ENCODE measurements at regions not wholly inside any gene's neighbourhood (a gene's known extent, or its start where the extent isn't known, plus 50 kb on each side); places are given as distances from the start of the nearest gene placed in this dataset.
"Not testable (repeated sequence)": the region's sequence is repeated elsewhere in the genome, so short reads cannot be mapped to it uniquely, and the experiment has no call there.

DNA sequence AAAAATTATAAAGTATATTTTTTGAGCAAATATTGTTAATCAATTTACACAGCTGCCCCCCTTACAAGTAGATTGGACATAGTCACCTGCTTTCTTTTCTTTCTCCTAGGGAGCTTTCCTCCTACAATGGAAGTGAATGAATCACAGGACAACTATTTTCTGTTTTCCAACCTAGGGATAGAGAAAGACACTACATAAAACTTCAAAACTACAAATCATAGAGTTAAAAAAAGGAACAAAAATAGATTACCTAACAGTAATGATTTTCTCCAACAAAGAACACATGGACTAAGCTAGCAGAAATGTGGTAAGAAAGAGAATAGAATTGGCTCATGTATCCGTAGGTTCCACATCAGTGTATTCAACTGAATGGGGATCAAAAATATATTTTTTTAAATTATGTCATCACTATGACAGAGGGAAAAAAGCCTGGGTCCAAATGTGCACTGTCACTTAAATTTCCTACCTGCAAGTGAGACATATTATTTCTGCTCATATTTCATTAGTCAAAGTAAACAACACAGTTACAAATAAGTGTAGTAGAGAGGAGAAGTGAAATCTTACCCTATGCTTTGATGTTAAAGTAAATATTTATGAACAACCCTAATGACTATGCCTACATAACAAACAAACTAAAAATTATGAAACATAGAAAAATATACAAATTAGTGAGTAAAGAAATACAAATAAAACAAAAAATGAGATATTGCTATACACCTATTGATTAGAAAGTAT is 756.7 kb downstream of the SOCS6 start:
- no peak for DNase-seq

DNA sequence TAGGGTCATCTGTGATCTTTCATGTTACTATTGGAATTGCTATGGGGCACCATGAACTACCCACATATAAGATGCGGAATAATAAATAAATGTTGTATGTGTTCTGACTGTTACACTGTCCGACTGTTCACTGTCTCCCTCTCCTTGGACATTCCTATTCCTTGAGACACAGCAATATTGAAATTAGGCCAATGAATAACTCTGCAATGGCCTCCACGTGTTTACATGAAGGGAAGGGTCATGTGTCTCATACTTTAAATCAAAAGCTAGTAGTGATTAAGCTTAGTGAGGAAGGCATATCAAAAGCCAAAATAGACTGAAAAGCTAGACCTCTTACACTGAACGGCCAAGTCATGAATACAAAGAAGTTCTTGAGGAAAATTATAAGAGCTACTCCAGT is 751.3 kb downstream of the SOCS6 start:
- DNase-seq, result no peak

DNA sequence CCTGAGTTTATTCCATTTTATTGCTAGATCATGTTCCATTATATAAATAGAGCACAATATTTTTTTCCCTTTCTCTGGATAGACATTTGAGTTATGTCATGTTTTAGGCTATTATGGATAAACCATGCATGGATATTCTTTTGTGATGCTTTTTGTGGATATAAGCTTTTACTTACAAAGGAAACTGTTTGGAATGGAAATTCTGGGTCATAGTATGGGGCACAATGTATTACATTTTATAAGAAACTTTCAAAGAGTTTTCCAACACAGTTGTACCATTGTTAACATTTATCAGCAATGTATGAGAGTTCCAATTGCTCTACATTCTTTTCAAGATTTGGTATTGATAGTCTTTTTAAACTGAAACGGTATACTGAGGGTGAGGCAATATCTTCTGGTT is 749.4 kb downstream of the SOCS6 start:
- no peak for DNase-seq

DNA sequence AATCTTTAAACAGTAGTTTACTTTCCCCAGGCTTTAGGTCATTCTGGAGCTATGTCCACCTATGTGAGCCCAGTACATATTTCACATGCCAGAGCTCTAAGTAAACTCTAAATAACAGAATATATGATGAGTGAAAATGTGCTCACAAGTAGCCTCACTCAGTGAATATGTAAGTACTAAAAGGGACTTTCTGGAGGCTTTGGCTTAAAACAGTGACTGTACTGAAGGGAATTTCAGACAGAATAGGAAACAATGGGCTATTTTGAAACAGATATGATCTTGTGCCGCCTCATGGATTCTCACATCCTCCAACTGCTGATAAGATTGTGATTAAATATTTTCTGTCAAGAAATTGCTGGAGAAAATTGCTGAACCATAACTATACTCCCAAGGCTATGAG is 747.9 kb downstream of the SOCS6 start:
- no peak for DNase-seq

DNA sequence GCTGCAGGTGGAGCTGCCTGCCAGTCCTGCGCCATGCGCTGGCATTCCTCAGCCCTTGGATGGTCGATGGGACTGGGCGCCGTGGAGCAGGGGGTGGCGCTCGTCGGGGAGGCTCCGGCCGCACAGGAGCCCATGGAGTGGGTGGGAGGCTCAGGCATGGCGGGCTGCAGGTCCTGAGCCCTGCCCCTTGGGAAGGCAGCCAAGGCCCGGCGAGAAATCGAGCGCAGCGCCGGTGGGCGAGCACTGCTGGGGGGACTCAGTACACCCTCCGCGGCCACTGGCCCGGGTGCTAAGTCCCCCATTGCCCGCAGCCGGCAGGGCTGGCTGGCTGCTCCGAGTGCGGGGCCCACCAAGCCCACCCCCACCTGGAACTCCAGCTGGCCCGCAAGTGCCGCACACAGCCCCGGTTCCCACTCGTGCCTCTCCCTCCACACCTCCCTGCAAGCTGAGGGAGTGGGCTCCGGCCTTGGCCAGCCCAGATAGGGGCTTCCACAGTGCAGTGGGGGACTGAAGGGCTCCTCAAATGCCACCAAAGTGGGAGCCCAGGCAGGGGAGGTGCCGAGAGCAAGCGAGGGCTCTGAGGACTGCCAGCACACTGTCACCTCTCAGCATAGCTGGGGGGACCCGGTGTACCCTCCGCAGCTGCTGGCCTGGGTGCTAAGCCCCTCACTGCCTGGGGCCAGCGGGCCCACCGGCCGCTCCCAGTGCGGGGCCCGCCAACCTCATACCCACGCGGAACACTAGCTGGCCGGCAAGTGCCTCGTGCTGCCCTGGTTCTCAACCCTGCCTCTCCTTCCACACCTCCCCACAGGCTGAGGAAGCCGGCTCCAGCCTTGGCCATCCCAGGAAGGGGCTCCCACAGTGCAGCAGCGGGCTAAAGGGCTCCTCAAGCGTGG is 742.7 kb downstream of the SOCS6 start:
- DNase-seq, result not testable (repeated sequence)

DNA sequence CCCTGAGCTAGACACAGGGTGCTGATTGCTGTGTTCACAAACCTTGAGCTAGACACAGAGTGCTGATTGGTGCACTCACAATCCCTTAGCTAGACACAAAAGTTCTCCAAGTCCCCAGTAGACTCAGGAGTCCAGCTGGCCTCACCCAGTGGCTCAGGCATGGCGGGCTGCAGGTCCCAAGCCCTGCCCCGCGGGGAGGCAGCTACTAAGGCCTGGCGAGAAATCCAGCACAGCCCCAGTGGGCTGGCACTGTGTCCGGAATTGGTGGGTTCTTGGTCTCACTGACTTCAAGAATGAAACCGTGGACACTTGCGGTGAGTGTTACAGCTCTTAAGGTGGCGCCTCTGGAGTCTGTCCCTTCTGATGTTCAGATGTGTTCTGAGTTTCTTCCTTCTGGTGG is 741.2 kb downstream of the SOCS6 start:
- DNase-seq, result not testable (repeated sequence)

DNA sequence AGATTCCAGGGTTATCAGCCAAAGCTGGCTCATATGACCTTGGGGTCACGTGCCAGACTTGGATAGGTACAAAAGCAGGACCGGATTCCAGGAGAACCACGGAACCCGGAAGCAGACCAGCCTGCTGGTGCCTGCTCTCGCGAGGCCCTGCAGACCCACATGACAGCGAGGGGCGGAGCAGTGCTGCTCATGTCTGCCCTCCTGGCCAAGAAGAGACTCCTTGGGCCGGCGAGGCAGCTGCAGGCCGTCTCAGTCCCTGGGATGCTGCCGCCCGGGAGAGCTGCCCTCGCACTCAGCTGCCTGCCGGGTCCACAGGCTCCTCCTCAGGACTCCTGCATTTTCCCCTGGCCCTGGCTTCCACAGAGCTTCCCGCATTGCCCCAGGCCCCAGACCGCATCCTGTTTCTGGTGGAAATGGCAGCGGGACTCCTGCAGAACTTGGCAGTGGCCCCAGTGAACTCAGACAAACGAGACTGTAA is 739.5 kb downstream of the SOCS6 start:
- DNase-seq, result no peak

DNA sequence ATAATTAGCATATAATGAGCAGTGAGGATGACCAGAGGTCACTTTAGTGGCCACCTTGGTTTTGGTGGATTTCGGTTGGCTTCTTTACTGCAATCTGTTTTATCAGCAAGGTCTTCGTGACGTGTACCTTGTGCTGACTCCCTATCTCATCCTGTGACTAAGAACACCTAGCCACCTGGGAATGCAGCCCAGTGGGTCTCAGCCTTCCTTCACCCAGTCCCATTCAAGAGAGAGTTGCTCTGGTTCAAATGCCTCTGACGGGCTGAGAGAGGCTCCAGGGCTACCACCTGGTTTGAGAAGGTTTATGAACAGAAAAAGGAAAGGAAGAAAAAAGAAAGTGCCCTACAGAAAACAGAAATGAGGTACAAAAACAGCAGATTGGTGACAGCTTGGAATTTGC is 738.7 kb downstream of the SOCS6 start:
- DNase-seq, result no peak

DNA sequence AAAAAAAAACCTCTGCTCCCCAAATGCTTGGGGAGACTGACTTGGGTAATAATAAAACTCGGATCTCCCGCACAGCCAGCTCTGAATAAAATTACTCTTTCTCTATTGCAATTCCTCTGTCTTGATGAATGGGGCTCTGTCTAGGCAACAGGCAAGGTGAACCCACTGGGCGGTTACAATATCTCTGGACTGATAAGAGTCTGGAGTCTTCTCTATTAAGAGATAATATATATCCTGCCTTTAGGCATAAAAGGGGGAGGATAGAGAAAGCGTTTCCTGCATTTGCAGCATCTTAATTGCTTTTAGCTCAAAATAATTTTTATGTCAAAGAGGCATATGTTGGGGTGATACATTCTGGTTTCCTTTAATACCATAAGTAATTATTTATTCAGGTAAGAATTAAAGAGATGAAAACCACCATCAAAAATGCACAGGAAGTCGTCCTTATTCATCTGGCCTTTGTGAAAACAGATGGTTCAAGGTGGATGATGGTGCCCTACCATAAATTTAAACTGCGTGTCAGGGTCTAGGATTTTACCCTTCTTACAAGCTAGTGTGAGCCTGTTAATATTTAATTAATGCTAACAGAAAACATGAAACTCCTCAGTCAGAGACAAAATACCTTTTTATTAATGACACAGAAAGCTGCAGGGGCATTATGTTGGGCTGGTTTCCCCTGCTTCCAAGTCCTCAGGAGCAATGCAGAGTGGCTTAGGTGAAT is 736.8 kb downstream of the SOCS6 start:
- DNase-seq, result no peak

DNA sequence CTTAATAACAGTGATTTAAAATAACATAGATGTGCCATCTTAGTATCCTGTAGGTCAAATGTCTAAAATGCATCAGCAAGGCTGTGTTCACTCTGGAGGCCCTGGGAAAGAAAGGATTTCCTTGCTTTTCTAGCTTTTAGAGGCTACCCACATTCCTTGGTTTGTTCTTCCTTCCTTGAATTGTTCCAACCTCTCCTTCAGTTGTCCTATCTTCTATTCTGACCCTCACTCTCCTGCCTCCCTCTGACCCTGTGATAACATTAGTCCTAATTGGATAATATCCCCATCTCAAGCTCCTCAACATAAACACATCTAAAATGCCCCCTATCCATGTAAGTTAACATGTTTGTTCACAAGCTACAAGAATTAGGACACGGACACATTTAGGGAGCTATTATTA is 733.5 kb downstream of the SOCS6 start:
- no peak for DNase-seq

DNA sequence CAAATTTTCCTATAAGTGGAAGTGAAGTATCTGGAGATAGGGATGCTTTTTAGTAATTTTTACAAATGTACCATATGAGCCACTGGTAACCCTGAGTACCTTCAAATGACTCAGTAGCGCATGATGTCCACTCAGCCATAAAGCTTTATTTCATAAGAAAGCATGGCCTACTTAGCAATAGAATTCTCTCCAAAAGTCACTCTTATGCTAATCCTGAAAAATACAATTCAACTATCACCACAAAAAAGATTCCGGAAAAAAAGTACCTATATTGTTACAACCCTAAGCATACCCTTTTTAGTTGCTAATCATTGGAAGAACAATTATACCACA is 732.2 kb downstream of the SOCS6 start:
- no peak for DNase-seq

DNA sequence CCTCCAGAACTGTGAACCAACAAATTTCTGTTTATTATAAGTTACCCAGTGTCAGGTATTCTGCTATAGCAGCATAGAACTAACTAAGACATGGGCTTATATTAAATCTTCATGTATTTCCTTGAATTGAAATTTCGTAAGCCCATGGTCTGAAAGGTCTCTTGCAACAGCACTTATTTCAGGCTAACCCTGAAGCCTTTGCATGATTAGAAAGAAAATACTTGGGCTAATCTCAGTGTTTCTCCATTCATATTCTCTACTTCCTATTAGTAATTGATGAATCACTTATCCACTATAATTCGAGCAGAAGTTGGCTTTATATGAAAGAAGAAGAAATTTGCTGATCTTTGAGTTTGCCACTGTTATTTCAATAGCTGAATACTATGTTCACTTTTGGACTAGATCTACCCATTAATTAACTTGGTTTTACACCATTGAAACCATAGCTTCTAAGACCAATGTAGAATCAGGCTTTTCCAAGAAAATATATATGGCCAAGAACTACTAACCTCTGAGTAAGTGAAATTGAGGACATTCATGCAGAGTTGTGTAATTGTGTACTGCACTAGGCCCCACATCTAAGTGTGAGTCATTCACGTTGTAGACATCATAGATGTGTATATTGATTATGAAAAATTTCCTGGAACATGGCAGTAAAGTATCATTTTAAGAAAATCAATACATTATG is 731.6 kb downstream of the SOCS6 start:
- no peak for DNase-seq

DNA sequence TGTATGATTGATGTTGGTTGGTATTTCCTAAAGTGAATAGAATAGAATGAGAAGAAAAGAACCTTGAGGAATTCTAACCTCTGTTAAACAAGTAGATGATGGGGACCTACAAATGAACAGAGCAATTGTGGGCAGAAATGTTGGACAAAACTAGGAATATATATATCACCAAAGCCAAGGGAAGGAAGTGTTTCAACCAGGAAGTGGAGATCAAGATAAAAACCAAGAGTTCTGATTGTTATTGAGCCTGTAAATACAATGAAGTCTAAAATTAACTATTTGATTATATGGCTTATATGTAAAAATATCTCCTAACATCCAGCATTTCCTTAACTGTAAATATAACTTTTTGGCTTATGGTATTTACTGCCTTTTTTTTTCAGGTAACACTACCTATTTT is 730.0 kb downstream of the SOCS6 start:
- DNase-seq, result no peak

DNA sequence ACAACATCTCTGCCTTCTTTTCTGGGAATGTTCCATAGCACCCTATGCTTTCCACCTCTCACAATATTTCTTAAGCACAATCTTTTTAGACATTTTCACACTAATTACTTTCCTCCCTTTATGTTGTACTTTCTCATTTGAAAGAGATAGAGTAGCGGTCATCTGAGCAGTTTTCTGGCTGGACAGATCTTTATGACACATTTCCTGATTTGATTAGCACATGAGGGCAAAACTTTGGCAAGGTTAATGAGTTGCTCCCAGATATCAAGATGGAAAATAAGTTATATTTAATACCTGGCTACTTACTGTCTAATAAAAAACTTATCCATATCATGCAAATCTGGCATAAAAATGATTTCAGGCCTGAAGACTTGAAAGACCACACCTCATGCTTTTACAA is 723.9 kb downstream of the SOCS6 start:
- no peak for DNase-seq

DNA sequence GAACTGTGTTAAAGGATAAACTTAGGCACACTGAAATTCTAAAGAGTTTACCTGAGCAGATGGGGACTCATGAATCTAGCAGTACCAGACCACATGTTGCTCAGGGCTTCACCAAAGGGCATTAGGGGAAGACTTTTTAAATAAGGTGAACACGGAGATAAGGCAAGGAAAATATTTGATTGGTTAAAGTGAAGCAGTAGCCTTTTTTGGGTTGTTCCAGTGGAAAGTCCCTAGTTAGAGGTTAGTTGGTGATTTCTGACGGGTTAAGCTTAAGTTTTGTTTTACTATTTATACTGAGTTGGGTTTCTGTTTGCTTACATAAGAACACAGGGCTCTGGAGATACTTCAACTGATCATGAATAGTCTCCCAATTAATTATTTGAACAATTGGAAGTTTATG is 722.5 kb downstream of the SOCS6 start:
- DNase-seq, result no peak

DNA sequence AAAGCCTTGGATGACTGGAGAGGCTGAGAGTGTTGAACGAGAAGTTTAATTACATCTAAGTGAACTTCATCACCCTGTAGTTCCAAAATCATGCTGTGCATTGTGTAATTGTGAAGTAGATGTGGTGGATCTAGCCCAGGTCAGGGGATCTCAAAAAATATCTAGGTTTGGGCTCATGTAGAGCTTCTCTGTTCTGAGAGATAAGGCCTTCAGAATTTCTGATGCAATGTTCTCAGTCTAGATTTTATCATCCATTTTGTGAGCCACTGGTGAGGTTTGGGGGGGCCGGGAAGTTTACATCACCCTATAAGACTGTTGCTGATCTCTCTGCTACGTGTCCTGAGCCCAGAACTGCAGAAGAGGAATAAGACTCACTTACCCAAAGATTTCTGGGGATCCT is 719.4 kb downstream of the SOCS6 start:
- DNase-seq, result no peak

DNA sequence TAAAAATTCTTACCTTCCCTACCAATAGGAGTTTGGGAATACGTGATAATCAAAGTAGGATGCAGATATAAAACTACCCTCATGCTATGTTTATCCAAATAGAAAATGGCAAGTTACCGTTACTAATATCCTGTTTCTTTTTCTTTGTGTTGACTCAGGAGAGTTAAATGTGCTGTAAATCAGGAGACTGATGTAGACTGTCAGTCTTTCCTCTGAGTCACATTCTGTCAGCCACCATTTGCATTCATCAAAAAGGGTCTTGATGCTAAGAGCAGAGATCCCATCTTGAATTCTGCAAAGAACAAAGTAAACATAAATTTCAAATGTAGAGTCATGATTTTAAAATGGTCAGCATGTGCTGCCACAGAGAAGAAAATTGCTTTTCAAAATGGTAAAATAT is 712.8 kb downstream of the SOCS6 start:
- DNase-seq, result no peak

DNA sequence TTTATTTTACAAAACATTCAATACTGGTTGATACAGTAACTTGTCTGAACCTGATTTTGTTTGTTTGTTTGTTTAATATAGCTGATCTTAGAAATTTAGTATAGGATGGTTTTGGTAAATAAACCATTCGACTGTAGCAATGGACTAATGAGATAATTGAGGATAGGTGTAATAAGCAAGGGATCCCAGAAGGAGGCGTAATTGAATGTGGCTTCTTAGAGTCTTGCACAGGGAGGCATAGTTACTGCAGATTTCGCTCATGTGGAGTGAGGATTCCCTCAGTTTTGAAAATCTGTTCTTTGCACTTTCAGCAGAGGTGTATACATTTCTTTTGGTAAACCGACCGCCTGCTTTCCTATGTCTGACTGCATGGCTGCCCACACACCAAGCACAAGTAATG is 709.6 kb downstream of the SOCS6 start:
- DNase-seq, result no peak

DNA sequence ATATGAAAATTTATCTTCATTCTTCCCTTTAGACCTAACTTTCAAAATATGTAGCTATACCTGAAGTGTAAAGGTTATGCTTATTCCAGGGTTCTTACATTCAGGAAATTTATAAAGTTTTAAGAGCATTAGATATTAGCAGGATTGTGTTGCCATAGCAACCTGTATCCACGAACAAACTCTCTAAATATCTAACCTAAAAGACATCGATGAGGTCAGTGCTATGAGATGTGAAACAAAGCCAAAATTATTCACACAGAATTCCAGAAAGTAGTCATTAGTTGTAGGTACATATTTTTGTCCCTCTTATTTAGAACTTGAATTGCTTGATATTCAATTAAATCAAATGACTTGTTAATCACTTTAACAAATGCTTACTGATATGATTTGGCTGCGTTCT is 705.3 kb downstream of the SOCS6 start:
- no peak for DNase-seq

DNA sequence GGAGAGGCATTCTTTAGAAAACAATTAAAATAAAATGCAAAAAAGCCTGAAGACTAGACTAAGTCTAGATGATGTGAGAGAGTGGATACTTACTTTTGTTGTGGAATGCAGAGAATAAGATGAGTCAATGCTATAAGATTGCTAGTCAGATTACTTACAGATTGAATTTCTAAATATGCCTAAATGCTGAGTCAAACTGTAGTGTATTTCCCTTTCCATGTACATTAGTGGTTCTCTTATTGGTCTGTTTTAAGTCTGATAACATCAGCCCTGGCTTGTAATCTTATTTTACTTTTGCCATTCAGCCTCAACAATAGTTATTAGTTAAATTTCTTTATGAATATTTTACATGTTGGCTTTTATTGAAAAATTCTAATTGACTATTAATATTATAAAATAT is 702.7 kb downstream of the SOCS6 start:
- no peak for DNase-seq

DNA sequence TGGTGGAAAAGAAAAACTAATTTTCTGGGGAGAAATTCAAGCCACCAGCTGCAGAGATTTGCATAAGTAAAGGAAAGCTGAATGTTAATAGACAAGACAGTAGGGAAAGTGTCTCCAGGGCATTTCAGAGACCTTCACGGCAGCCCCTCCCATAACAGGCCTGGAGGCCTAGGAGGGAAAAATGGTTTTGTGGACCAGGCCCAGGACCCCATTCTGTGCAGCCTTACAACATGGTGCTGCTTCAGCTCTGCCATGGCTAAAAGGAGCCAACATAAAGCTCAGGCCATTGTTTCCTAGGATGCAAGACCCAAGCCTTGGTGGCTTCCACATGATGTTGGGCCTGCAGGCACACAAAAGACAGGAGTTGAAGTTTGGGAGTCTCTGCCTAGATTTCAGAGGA is 697.1 kb downstream of the SOCS6 start:
- no peak for DNase-seq

DNA sequence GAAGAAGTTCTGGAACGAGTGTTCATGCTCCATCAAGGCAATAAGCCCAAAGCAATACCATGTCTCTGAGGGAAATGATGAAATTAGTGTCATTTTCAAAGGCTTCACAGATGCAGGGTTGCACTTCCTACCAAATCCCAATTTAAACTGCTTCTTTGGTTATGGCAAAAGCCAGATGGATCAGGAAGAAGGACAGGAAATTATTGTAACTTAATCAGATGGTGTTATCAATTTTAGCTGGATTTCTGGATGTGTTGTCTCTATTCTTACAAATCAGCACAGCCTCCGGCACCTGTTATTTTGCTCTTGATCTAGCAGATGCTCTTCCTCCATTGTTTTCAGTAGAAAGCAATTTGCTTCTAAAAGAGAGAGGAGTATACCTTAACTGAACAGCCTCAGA is 693.4 kb downstream of the SOCS6 start:
- DNase-seq, result no peak
